Prostate gland (tissue), 2 donors: ENCODE measurements at regions not wholly inside any gene's neighbourhood (a gene's known extent, or its start where the extent isn't known, plus 50 kb on each side); places are given as distances from the start of the nearest gene placed in this dataset.

Experiments
- CTCF ChIP-seq, 4 experiments: fragments of 200-600 bp in 2 of 4; fragments of 450-650 bp in 2 of 4; sonication (generic) in 2 of 4; IDR thresholded peaks; 1 replicate in 3 of 4; 2 replicates in 1 of 4; pipeline ENCODE4 v1.5.1; 2016 to 2019; ENCODE audit warnings: antibody characterized with exemption in 4 of 4, mild to moderate bottlenecking in 2 of 4, moderate library complexity in 2 of 4
- POLR2A ChIP-seq: fragments of 450-650 bp; IDR thresholded peaks from one replicate; pipeline ENCODE4 v1.6.1; 2016; ENCODE audit warnings: antibody characterized with exemption, mild to moderate bottlenecking
- POLR2AphosphoS5 ChIP-seq: sonication (generic); formaldehyde crosslinking; IDR thresholded peaks from one replicate; pipeline ENCODE4 v1.6.1; 2017; ENCODE audit warnings: antibody characterized with exemption

GRCh38 chr2:52498077-52498750 is 1269.4 kb upstream of the CHAC2 start:
- TF ChIP-seq POLR2A (no peak), CTCF (IDR thresholded peaks at IDR 0.05) (no peak), POLR2AphosphoS5 (no peak)
